Neural crest cell (in vitro differentiated cells): ENCODE measurements at regions not wholly inside any gene's neighbourhood (a gene's known extent, or its start where the extent isn't known, plus 50 kb on each side); places are given as distances from the start of the nearest gene placed in this dataset.

ENCODE experiments used
- DNase-seq: peaks from one replicate; pipeline ENCODE4 v3.0.0; 2021; ENCODE audit warnings: low read depth, mixed read lengths, low spot score
- H3K27ac Mint-ChIP-seq: one replicate; pipeline ENCODE4 v1.8.0; 2021; ENCODE audit warnings: mild to moderate bottlenecking, mixed read lengths; ENCODE audit not compliant: unreplicated experiment
- H3K27me3 Mint-ChIP-seq: 2 replicates; pipeline ENCODE4 v1.8.0; 2021; ENCODE audit warnings: low read depth, mild to moderate bottlenecking, mixed read lengths
- H3K36me3 Mint-ChIP-seq: 2 replicates; pipeline ENCODE4 v1.8.0; 2021; ENCODE audit warnings: low read depth, mild to moderate bottlenecking, mixed read lengths
- H3K4me1 Mint-ChIP-seq: 2 replicates; pipeline ENCODE4 v1.8.0; 2021; ENCODE audit warnings: mixed read lengths
- H3K4me3 Mint-ChIP-seq: one replicate; pipeline ENCODE4 v1.8.0; 2021; ENCODE audit warnings: mild to moderate bottlenecking, mixed read lengths
- H3K9me3 Mint-ChIP-seq: 2 replicates; pipeline ENCODE4 v1.8.0; 2021; ENCODE audit warnings: mixed read lengths
- CTCF ChIP-seq: fragments of 200-600 bp; sonication (generic); conservative IDR thresholded peaks from 2 replicates; pipeline ENCODE4 v1.5.0; 2021; ENCODE audit warnings: antibody characterized with exemption, mild to moderate bottlenecking

GRCh38 chr1:118649369-118650106 lies 338.6 kb downstream of the TBX15 start:
- Mint-ChIP-seq H3K9me3 (peaks cover 2% of the 10 kb centered on the region), H3K4me1 (no peaks in the 10 kb centered on the region), H3K4me3 (no peak overlapping the region), H3K27ac (no peak overlapping the region), H3K27me3 (no peaks in the 10 kb centered on the region), H3K36me3 (no peaks in the 10 kb centered on the region)
- no peak for TF ChIP-seq CTCF
- no peak for DNase-seq

DNA sequence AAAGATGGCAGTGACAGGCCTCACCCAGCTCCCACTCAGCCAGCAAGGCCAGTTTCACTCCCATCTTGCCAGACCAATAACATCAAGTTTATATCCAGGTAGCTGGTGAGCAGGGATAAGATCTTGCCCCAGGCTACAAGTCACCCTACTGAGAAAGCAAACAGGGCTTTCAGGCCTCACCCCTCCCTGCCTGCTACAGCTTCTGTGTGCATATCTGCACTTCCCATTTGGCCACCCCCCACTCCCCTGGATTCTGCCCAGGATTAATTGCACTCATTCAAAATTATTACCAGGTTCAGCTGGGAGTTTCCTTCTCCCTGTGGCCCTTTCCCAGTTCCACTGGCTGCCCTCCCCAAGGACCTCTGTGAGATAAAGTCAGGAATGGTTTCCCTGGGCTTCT lies 352.1 kb downstream of the TBX15 start:
- Mint-ChIP-seq H3K4me1 (no peaks in the 10 kb centered on the region), H3K36me3 (peaks cover 5% of the 10 kb centered on the region), H3K27ac (peak overlapping the region; percentile 50), H3K4me3 (no peak overlapping the region), H3K27me3 (no peaks in the 10 kb centered on the region), H3K9me3 (peaks cover 19% of the 10 kb centered on the region)
- DNase-seq: no peak
- no peak for TF ChIP-seq CTCF

- Mint-ChIP-seq H3K9me3 (peaks cover 6% of the 10 kb centered on the region), H3K36me3 (no peaks in the 10 kb centered on the region), H3K4me1 (peaks cover 4% of the 10 kb centered on the region), H3K27me3 (no peaks in the 10 kb centered on the region), H3K27ac (no peak overlapping the region), H3K4me3 (no peak overlapping the region)
- no peak for DNase-seq
- no peak for TF ChIP-seq CTCF
Measured at GRCh38 chr1:118627435-118627834, 360.7 kb downstream of the TBX15 start.

GRCh38 chr1:118621839-118622238 lies 366.3 kb downstream of the TBX15 start:
- DNase-seq: no peak
- Mint-ChIP-seq H3K27me3 (no peaks in the 10 kb centered on the region), H3K4me3 (no peak overlapping the region), H3K27ac (no peak overlapping the region), H3K9me3 (no peaks in the 10 kb centered on the region), H3K4me1 (no peaks in the 10 kb centered on the region), H3K36me3 (no peaks in the 10 kb centered on the region)
- TF ChIP-seq CTCF: no peak

GRCh38 chr1:118618618-118619340 lies 369.4 kb downstream of the TBX15 start:
- Mint-ChIP-seq H3K4me3 (no peak overlapping the region), H3K27ac (no peak overlapping the region), H3K27me3 (no peaks in the 10 kb centered on the region), H3K9me3 (no peaks in the 10 kb centered on the region), H3K4me1 (no peaks in the 10 kb centered on the region), H3K36me3 (no peaks in the 10 kb centered on the region)
- no peak for TF ChIP-seq CTCF
- DNase-seq: no peak
